Neural progenitor cell (in vitro differentiated cells): ENCODE measurements at regions not wholly inside any gene's neighbourhood (a gene's known extent, or its start where the extent isn't known, plus 50 kb on each side); places are given as distances from the start of the nearest gene placed in this dataset.

Source experiments
- DNase-seq: peaks from one replicate; pipeline ENCODE4 v3.0.0-alpha.2; 2016; ENCODE audit warnings: low spot score
- H2AFZ ChIP-seq: fragments of 200-600 bp; sonication (generic); replicated peaks from 2 replicates; pipeline ENCODE4 v1.6.1; 2016; ENCODE audit warnings: antibody characterized with exemption
- H3F3A ChIP-seq: fragments of 200-600 bp; sonication (generic); 2 replicates; pipeline ENCODE4 v1.6.1; 2016; ENCODE audit warnings: antibody characterized with exemption, low read depth
- H3K27ac ChIP-seq: fragments of 200-600 bp; sonication (generic); 2 replicates; pipeline ENCODE4 v1.5.1; 2016; ENCODE audit warnings: mild to moderate bottlenecking
- H3K27me3 ChIP-seq: fragments of 200-600 bp; sonication (generic); 2 replicates; pipeline ENCODE4 v1.6.1; 2016; ENCODE audit warnings: mild to moderate bottlenecking, moderate library complexity
- H3K36me3 ChIP-seq: fragments of 200-600 bp; sonication (generic); 2 replicates; pipeline ENCODE4 v1.5.1; 2016
- H3K4me1 ChIP-seq: fragments of 200-600 bp; sonication (generic); 2 replicates; pipeline ENCODE4 v1.6.1; 2016; ENCODE audit warnings: mixed run types
- H3K4me2 ChIP-seq: fragments of 200-600 bp; sonication (generic); 2 replicates; pipeline ENCODE4 v1.6.1; 2016
- H3K4me3 ChIP-seq: fragments of 200-600 bp; sonication (generic); 2 replicates; pipeline ENCODE4 v1.5.1; 2016
- H3K79me2 ChIP-seq: fragments of 200-600 bp; sonication (generic); 2 replicates; pipeline ENCODE4 v1.6.1; 2016; ENCODE audit warnings: low read depth
- H3K9ac ChIP-seq: fragments of 200-600 bp; sonication (generic); 2 replicates; pipeline ENCODE4 v1.6.1; 2016
- H3K9me3 ChIP-seq: fragments of 200-600 bp; sonication (generic); 2 replicates; pipeline ENCODE4 v1.5.1; 2016; ENCODE audit warnings: low read depth
- H4K20me1 ChIP-seq: fragments of 200-600 bp; sonication (generic); 2 replicates; pipeline ENCODE4 v1.6.1; 2016; ENCODE audit warnings: low read depth
- H3K27ac Mint-ChIP-seq: 3 replicates; pipeline ENCODE4 v1.8.0; 2021; ENCODE audit warnings: mixed read lengths
- H3K27me3 Mint-ChIP-seq: 2 replicates; pipeline ENCODE4 v1.8.0; 2022; ENCODE audit warnings: low read depth, mild to moderate bottlenecking, inconsistent platforms, moderate library complexity, mixed read lengths; ENCODE audit not compliant: insufficient read depth
- H3K36me3 Mint-ChIP-seq: 3 replicates; pipeline ENCODE4 v1.8.0; 2021; ENCODE audit warnings: mixed read lengths
- H3K4me1 Mint-ChIP-seq: 3 replicates; pipeline ENCODE4 v1.8.0; 2021; ENCODE audit warnings: mixed read lengths
- H3K4me3 Mint-ChIP-seq: 3 replicates; pipeline ENCODE4 v1.8.0; 2021; ENCODE audit warnings: mild to moderate bottlenecking, moderate library complexity, mixed read lengths
- H3K9me3 Mint-ChIP-seq: 3 replicates; pipeline ENCODE4 v1.8.0; 2020; ENCODE audit warnings: mixed read lengths
- CTCF ChIP-seq: fragments of 200-600 bp; sonication (generic); IDR thresholded peaks from 2 replicates; pipeline ENCODE4 v1.5.1; 2017; ENCODE audit warnings: antibody characterized with exemption, mild to moderate bottlenecking
- EZH2 ChIP-seq: fragments of 200-600 bp; sonication (generic); IDR thresholded peaks from 2 replicates; pipeline ENCODE4 v1.6.1; 2017; ENCODE audit warnings: antibody characterized with exemption, mild to moderate bottlenecking, moderate library complexity
- EZH2phosphoT487 ChIP-seq: fragments of 200-600 bp; sonication (generic); IDR thresholded peaks from 2 replicates; pipeline ENCODE4 v1.6.1; 2017; ENCODE audit warnings: antibody characterized with exemption

GRCh38 chr16:59163371-59164055, 429.4 kb upstream of the GOT2 start:
- no peak overlapping the region for H3K4me3 Mint-ChIP-seq
- Histone ChIP-seq H3K36me3 (no peaks in the 10 kb centered on the region), H3K4me2 (no peak overlapping the region), H3K4me1 (peaks cover 2% of the 10 kb centered on the region), H3K9me3 (no peaks in the 10 kb centered on the region), H4K20me1 (no peaks in the 10 kb centered on the region), H3K27ac (no peak overlapping the region), H3K27me3 (no peaks in the 10 kb centered on the region), H2AFZ (no peak overlapping the region), H3F3A (no peaks in the 10 kb centered on the region), H3K9ac (no peak overlapping the region), H3K79me2 (no peaks in the 10 kb centered on the region), H3K4me3 (no peak overlapping the region)
- no peak for TF ChIP-seq EZH2phosphoT487
- no peak for TF ChIP-seq CTCF
- no peak for TF ChIP-seq EZH2
- no peaks in the 10 kb centered on the region for H3K9me3 Mint-ChIP-seq
- no peak for DNase-seq
- H3K4me1 Mint-ChIP-seq = peaks cover 7% of the 10 kb centered on the region
- no peaks in the 10 kb centered on the region for H3K36me3 Mint-ChIP-seq
- peaks cover under 1% of the 10 kb centered on the region for H3K27me3 Mint-ChIP-seq
- no peak overlapping the region for H3K27ac Mint-ChIP-seq

GRCh38 chr16:59161679-59162078, 427.6 kb upstream of the GOT2 start:
- DNase-seq = peak; percentile 2
- Mint-ChIP-seq H3K27ac (peak overlapping the region; percentile 32), H3K4me1 (peaks cover 4% of the 10 kb centered on the region), H3K4me3 (no peak overlapping the region), H3K9me3 (no peaks in the 10 kb centered on the region), H3K27me3 (peaks cover 2% of the 10 kb centered on the region), H3K36me3 (no peaks in the 10 kb centered on the region)
- Histone ChIP-seq H3F3A (no peaks in the 10 kb centered on the region), H3K9me3 (no peaks in the 10 kb centered on the region), H2AFZ (no peak overlapping the region), H3K4me2 (no peak overlapping the region), H4K20me1 (no peaks in the 10 kb centered on the region), H3K36me3 (no peaks in the 10 kb centered on the region), H3K9ac (no peak overlapping the region), H3K27ac (no peak overlapping the region), H3K79me2 (no peaks in the 10 kb centered on the region), H3K27me3 (no peaks in the 10 kb centered on the region), H3K4me3 (no peak overlapping the region), H3K4me1 (no peaks in the 10 kb centered on the region)
- TF ChIP-seq EZH2 (no peak), EZH2phosphoT487 (no peak), CTCF (no peak)

- TF ChIP-seq CTCF (no peak), EZH2phosphoT487 (no peak), EZH2 (no peak)
- Histone ChIP-seq H3K9me3 (no peaks in the 10 kb centered on the region), H3K27me3 (no peaks in the 10 kb centered on the region), H3K9ac (no peak overlapping the region), H3K4me1 (peaks cover 6% of the 10 kb centered on the region), H2AFZ (no peak overlapping the region), H3K27ac (no peak overlapping the region), H3K4me2 (no peak overlapping the region), H3F3A (no peaks in the 10 kb centered on the region), H3K4me3 (no peak overlapping the region), H3K79me2 (no peaks in the 10 kb centered on the region), H4K20me1 (no peaks in the 10 kb centered on the region), H3K36me3 (no peaks in the 10 kb centered on the region)
- no peak overlapping the region for H3K27ac Mint-ChIP-seq
- H3K4me3 Mint-ChIP-seq = no peak overlapping the region
- peaks cover 7% of the 10 kb centered on the region for H3K4me1 Mint-ChIP-seq
- H3K9me3 Mint-ChIP-seq = no peaks in the 10 kb centered on the region
- H3K27me3 Mint-ChIP-seq = peaks cover 3% of the 10 kb centered on the region
- peak; percentile 16 for DNase-seq
- H3K36me3 Mint-ChIP-seq = no peaks in the 10 kb centered on the region
Measured at GRCh38 chr16:59154295-59154694, 420.2 kb upstream of the GOT2 start.
